Endodermal cell (in vitro differentiated cells): ENCODE measurements at regions not wholly inside any gene's neighbourhood (a gene's known extent, or its start where the extent isn't known, plus 50 kb on each side); places are given as distances from the start of the nearest gene placed in this dataset.

ENCODE experiments used
- DNase-seq: peaks from one replicate; pipeline ENCODE4 v3.0.0-alpha.2; 2017
- H3K27ac ChIP-seq: 2 replicates; pipeline ENCODE4 v1.5.1; 2013; ENCODE audit warnings: mild to moderate bottlenecking, low read depth, low read length, moderate library complexity
- H3K27me3 ChIP-seq: 2 replicates; pipeline ENCODE4 v1.6.1; 2013; ENCODE audit warnings: mild to moderate bottlenecking, low read length, moderate library complexity; ENCODE audit not compliant: insufficient read depth, control insufficient read depth, poor library complexity, severe bottlenecking
- H3K36me3 ChIP-seq: 2 replicates; pipeline ENCODE4 v1.7.0; 2013; ENCODE audit warnings: mild to moderate bottlenecking, low read length, moderate library complexity; ENCODE audit not compliant: control insufficient read depth, insufficient read depth
- H3K4me1 ChIP-seq: one replicate; pipeline ENCODE4 v1.7.0; 2013; ENCODE audit warnings: low read length; ENCODE audit not compliant: control insufficient read depth, insufficient read depth
- H3K4me3 ChIP-seq: 2 replicates; pipeline ENCODE4 v1.5.1; 2013; ENCODE audit warnings: mild to moderate bottlenecking, low read length, moderate library complexity
- H3K9ac ChIP-seq: 2 replicates; pipeline ENCODE4 v1.6.1; 2013; ENCODE audit warnings: mild to moderate bottlenecking, low read length, moderate library complexity; ENCODE audit not compliant: poor library complexity, severe bottlenecking; ENCODE audit errors: extremely low read depth
- H3K9me3 ChIP-seq: 2 replicates; pipeline ENCODE4 v1.6.1; 2013; ENCODE audit warnings: mild to moderate bottlenecking, low read length, moderate library complexity; ENCODE audit not compliant: control insufficient read depth
- H3K27ac Mint-ChIP-seq: 2 replicates; pipeline ENCODE4 v1.8.0; 2020; ENCODE audit warnings: mixed read lengths
- H3K27me3 Mint-ChIP-seq: 2 replicates; pipeline ENCODE4 v1.8.0; 2021; ENCODE audit warnings: mild to moderate bottlenecking, mixed read lengths; ENCODE audit not compliant: insufficient read depth
- H3K36me3 Mint-ChIP-seq: 2 replicates; pipeline ENCODE4 v1.8.0; 2020; ENCODE audit warnings: low read depth, mixed read lengths
- H3K4me1 Mint-ChIP-seq: 2 replicates; pipeline ENCODE4 v1.8.0; 2020; ENCODE audit warnings: mixed read lengths
- H3K4me3 Mint-ChIP-seq: 2 replicates; pipeline ENCODE4 v1.8.0; 2020; ENCODE audit warnings: mild to moderate bottlenecking, moderate library complexity, mixed read lengths
- H3K9me3 Mint-ChIP-seq: 2 replicates; pipeline ENCODE4 v1.8.0; 2020; ENCODE audit warnings: mild to moderate bottlenecking, mixed read lengths
- CTCF ChIP-seq: fragments of 200-600 bp; sonication (generic); conservative IDR thresholded peaks from 2 replicates; pipeline ENCODE4 v1.5.0; 2021; ENCODE audit warnings: antibody characterized with exemption, mild to moderate bottlenecking
- WGBS, 2 experiments: methylation state at CpG; one replicate each; pipeline versions ENCODE4 v1.1.5 to v1.1.7; 2013; ENCODE audit warnings: missing lambda C conversion rate in 2 of 2, mixed read lengths in 1 of 2; ENCODE audit not compliant: insufficient coverage in 1 of 2, insufficient read length in 1 of 2; 5-methylcytosine and 5-hydroxymethylcytosine counted together

- no peaks in the 10 kb centered on the region for H3K4me1 Mint-ChIP-seq
- peaks cover 2% of the 10 kb centered on the region for H3K36me3 Mint-ChIP-seq
- Histone ChIP-seq H3K4me3 (no peak overlapping the region), H3K36me3 (no peaks in the 10 kb centered on the region), H3K9me3 (peaks cover 73% of the 10 kb centered on the region), H3K4me1 (no peaks in the 10 kb centered on the region), H3K27me3 (no peaks in the 10 kb centered on the region), H3K9ac (no peak overlapping the region), H3K27ac (no peak overlapping the region)
- no peak overlapping the region for H3K4me3 Mint-ChIP-seq
- TF ChIP-seq CTCF: peak; percentile 21
- peaks cover 66% of the 10 kb centered on the region for H3K9me3 Mint-ChIP-seq
- no peaks in the 10 kb centered on the region for H3K27me3 Mint-ChIP-seq
- DNase-seq: peak; percentile 79
- 40% methylated on average over 3 of the region's 3 CpGs; no CpG with 5 or more reads in 1 of the 2 experiments for WGBS, 2 experiments
- H3K27ac Mint-ChIP-seq: peak overlapping the region; percentile 21
Observed at GRCh38 chr2:13745330-13745729, 887.2 kb upstream of the LRATD1 start.

- no peak for DNase-seq
- Histone ChIP-seq H3K4me1 (no peaks in the 10 kb centered on the region), H3K9me3 (peaks cover 74% of the 10 kb centered on the region), H3K36me3 (no peaks in the 10 kb centered on the region), H3K27ac (no peak overlapping the region), H3K27me3 (no peaks in the 10 kb centered on the region), H3K4me3 (no peak overlapping the region), H3K9ac (no peak overlapping the region)
- H3K27me3 Mint-ChIP-seq: no peaks in the 10 kb centered on the region
- no peak for TF ChIP-seq CTCF
- peaks cover 36% of the 10 kb centered on the region for H3K9me3 Mint-ChIP-seq
- no peak overlapping the region for H3K27ac Mint-ChIP-seq
- H3K36me3 Mint-ChIP-seq: peaks cover 2% of the 10 kb centered on the region
- no peak overlapping the region for H3K4me3 Mint-ChIP-seq
- 83 to 100% methylated on average over 1 of the region's 1 CpG for WGBS, 2 experiments
- peaks cover 13% of the 10 kb centered on the region for H3K4me1 Mint-ChIP-seq
Observed at GRCh38 chr2:13751955-13752354, 880.6 kb upstream of the LRATD1 start.

- H3K36me3 Mint-ChIP-seq: no peaks in the 10 kb centered on the region
- WGBS, 2 experiments: 46% methylated on average over 1 of the region's 1 CpG; no CpG with 5 or more reads in 1 of the 2 experiments
Observed at GRCh38 chr2:13758412-13758811, 874.1 kb upstream of the LRATD1 start.

More at GRCh38 chr2:13758412-13758811, 874.1 kb upstream of the LRATD1 start:
- Mint-ChIP-seq H3K9me3 (no peaks in the 10 kb centered on the region), H3K4me3 (no peak overlapping the region), H3K27me3 (peaks cover 2% of the 10 kb centered on the region), H3K4me1 (peaks cover 3% of the 10 kb centered on the region), H3K27ac (no peak overlapping the region)
- no peak overlapping the region for H3K4me3 ChIP-seq
- no peak for DNase-seq
- no peaks in the 10 kb centered on the region for H3K36me3 ChIP-seq
- no peak overlapping the region for H3K9ac ChIP-seq
- H3K9me3 ChIP-seq: peaks cover 84% of the 10 kb centered on the region
- H3K27me3 ChIP-seq: no peaks in the 10 kb centered on the region
- no peaks in the 10 kb centered on the region for H3K4me1 ChIP-seq
- no peak for TF ChIP-seq CTCF
- no peak overlapping the region for H3K27ac ChIP-seq
